HG03039 (cell line): ENCODE measurements at regions not wholly inside any gene's neighbourhood (a gene's known extent, or its start where the extent isn't known, plus 50 kb on each side); places are given as distances from the start of the nearest gene placed in this dataset.
A peak's percentile ranks its signal among the peaks of the same experiment; 100 is the strongest.
"Not testable (repeated sequence)": the region's sequence is repeated elsewhere in the genome, so short reads cannot be mapped to it uniquely, and the experiment has no call there.

Experiments
- ATAC-seq: cut with Tn5 transposase; IDR thresholded peaks from one replicate; pipeline ENCODE4 v1.9.1; 2021; ENCODE audit warnings: mild to moderate bottlenecking, moderate library complexity; ENCODE audit not compliant: unreplicated experiment

GRCh38 chr13:72657379-72657778 lies 70.0 kb downstream of the MZT1 start:
- no peak for ATAC-seq

- ATAC-seq: no peak
These were observed 71.1 kb downstream of the MZT1 start for GRCh38 chr13:72656357-72656756.

DNA sequence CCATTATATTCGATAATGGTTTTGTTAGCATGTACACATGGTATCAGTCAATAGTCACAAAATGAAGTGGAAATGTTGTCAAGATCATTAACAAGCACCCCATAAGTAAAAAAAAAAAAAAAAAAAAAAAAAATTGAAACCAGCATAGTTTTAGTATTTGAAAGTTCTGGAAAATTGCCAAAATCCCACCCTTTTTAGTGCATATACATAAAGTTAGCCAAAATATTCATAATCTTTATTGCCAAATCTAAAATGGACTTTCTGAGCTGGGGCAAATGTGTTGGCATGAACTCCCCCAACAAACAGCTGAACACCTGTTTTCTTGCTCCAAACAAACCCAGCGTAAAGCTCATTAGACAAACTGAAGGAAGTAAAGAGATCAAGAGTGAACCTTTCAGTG lies 73.9 kb downstream of the MZT1 start:
- ATAC-seq: no peak

GRCh38 chr13:72652681-72653080 lies 74.7 kb downstream of the MZT1 start:
- ATAC-seq: no peak

DNA sequence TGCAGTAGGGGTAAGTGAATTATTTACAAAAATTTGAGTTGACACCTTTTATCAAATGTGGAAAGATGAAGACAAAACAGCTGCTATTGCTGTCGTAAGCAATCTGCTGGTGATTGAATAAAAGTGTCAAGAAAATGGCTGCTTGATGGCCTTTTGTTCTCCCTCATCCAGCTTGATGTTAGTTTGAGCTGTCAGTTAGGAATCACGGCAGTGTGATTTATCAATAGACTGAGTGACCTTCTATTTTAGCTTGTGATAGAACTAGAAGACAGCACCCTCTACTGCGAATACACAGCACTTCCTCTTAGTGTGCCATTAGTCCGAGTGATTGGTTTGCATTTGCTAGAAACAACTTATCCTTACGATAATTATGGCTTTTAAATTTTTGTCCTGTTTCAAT lies 76.3 kb downstream of the MZT1 start:
- ATAC-seq: no peak

GRCh38 chr13:72650051-72650700 lies 77.3 kb downstream of the MZT1 start:
- no peak for ATAC-seq

- no peak for ATAC-seq
These were observed 78.8 kb downstream of the MZT1 start for GRCh38 chr13:72648513-72649065.

DNA sequence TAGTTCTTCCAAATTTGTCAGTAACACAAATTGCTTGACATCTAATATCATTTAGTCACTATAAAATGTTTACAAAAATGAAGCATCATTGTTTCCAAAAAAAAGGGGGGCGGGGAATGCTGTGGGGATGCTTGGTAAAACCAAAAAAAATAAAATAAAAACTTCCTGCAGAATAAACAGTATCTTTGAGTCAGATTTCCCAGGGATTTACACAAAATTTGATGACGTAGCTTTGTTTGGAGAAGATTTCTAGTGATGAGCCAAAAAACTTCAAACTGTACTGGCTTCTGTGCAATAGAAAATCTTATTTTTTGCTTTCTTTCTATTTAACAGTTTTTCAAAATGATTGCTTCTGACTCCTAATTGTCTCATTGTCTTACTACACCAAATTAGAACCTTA lies 80.0 kb downstream of the MZT1 start:
- no peak for ATAC-seq

- no peak for ATAC-seq
These were observed 81.9 kb downstream of the MZT1 start for GRCh38 chr13:72645521-72645920.

DNA sequence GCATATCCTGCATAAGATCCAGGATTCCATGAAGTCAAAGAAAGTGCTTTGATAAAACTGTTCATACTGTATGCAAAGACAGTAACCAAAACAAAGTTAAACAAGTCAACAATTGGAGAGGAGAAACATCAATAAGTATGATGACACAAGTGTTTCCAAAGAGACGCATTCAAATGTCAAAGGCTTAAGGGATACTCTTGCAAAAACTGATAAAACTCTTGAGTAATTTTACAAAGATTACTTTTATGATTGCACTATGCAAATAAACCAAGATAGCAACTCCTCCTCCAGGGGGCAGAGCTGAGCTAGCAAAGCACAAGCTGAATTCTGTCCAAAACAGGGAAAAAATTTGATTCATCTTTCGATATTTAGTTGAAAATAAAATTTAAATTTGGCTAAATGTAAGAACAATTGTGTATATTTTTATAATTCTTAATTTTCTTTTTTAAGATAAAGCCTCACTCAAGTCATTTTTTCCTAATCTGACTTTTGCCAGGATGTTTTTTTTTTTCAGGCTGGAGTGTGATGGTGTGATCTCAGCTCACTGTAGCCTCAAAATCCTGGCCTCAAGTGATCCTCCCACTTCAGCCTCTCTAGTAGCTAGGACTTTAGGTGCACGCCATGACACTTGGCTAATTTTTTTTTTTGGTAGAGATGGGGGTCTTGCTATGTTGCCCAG lies 84.0 kb downstream of the MZT1 start:
- peak; percentile 61 for ATAC-seq

DNA sequence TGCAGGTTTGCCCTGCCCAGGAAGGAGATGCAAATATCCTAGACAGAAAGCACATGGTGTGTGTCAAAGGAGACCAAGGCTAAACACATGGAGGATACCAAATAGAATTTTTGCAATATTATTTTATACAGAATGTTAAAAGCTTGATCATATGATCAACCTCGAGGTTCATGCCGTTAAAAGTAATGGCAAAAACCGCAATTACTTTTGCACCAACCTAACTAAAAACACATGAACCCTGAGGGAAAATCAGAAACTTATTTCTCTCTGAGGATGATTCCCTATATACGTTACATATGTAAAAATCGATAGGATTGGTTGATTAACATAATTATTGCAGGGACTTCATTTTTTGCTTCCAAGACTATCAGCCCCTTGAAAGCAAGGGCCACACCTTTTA lies 88.1 kb downstream of the MZT1 start:
- no peak for ATAC-seq

- no peak for ATAC-seq
These were observed 89.2 kb downstream of the MZT1 start for GRCh38 chr13:72638059-72638815.

GRCh38 chr13:72637561-72637960 lies 89.9 kb downstream of the MZT1 start:
- no peak for ATAC-seq

DNA sequence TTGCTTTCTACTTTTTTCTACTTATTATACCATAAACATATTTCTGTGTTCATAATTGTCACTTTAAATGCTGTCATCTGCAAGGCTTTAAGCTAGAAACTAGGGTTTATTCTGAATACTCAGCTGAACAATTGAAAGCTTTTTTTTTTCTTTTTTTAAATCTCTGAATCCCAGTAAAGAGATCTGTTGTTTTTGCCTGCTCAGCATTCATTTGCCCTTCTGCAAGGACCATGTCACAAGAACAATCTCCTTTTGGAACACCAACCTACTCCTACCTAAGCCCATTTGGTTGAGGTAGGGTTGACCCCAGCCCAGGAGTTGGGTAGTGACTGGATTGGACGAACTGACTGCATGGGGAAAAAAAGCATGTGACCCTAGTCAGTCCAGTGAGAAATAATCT lies 92.6 kb downstream of the MZT1 start:
- ATAC-seq: no peak

- no peak for ATAC-seq
These were observed 104.9 kb downstream of the MZT1 start for GRCh38 chr13:72622546-72622945.

GRCh38 chr13:72620874-72621273 lies 106.6 kb downstream of the MZT1 start:
- no peak for ATAC-seq

- no peak for ATAC-seq
These were observed 109.5 kb downstream of the MZT1 start for GRCh38 chr13:72617951-72618350.

DNA sequence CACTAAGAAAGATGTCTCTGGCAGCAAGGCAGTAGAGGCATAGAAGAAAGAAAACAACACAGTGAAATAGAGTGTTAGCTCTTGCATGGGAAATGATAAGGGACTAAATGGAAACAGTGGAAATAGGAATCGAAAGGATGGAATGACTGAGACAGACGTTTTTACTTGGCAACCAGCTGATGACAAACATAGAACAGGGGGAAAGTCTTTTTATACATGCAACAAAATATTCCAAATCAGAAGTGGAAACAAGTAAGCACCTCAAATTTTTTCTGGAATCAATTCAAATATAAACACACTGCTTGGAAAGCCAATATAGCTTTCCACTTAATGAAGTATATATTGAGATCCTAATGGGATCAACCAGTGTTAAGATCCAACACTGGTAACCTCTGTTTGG lies 110.2 kb downstream of the MZT1 start:
- ATAC-seq: no peak

DNA sequence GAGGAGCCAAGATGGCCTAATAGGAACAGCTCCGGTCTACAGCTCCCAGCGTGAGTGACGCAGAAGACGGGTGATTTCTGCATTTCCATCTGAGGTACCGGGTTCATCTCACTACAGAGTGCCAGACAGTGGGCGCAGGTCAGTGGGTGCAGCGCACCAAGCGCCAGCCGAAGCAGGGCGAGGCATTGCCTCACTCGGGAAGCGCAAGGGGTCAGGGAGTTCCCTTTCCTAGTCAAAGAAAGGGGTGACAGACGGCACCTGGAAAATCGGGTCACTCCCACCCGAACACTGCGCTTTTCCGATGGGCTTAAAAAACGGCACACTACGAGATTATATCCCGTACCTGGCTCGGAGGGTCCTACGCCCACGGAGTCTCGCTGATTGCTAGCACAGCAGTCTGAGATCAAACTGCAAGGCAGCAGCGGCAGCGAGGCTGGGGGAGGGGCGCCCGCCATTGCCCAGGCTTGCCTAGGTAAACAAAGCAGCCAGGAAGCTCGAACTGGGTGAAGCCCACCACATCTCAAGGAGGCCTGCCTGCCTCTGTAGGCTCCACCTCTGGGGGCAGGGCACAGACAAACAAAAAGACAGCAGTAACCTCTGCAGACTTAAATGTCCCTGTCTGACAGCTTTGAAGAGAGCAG lies 117.1 kb downstream of the MZT1 start:
- ATAC-seq: not testable (repeated sequence)

- no peak for ATAC-seq
These were observed 128.2 kb downstream of the MZT1 start for GRCh38 chr13:72599178-72599743.
